ENCODE measurements at regions not wholly inside any gene's neighbourhood (a gene's known extent, or its start where the extent isn't known, plus 50 kb on each side); places are given as distances from the start of the nearest gene placed in this dataset.

- in situ Hi-C loops (cut with HindIII; ENCODE audit: low sequenced_read_pairs), result no loop called here
Measured at GRCh38 chr11:71357414-71357813, 90.8 kb downstream of the DHCR7 start.

GRCh38 chr11:71356904-71357303 lies 91.3 kb downstream of the DHCR7 start:
- in situ Hi-C loops (cut with HindIII; ENCODE audit: low sequenced_read_pairs), result no loop called here

GRCh38 chr11:71356280-71356876 lies 91.8 kb downstream of the DHCR7 start:
- in situ Hi-C loops (cut with HindIII; ENCODE audit: low sequenced_read_pairs), result no loop called here

- in situ Hi-C loops (cut with HindIII; ENCODE audit: low sequenced_read_pairs), result no loop called here
Measured at GRCh38 chr11:71355281-71355680, 92.9 kb downstream of the DHCR7 start.

GRCh38 chr11:71354394-71355105 lies 93.6 kb downstream of the DHCR7 start:
- in situ Hi-C loops (cut with HindIII; ENCODE audit: low sequenced_read_pairs), result no loop called here

GRCh38 chr11:71352748-71353147 lies 95.4 kb downstream of the DHCR7 start:
- in situ Hi-C loops (cut with HindIII; ENCODE audit: low sequenced_read_pairs), result no loop called here

- in situ Hi-C loops (cut with HindIII; ENCODE audit: low sequenced_read_pairs), result no loop called here
Measured at GRCh38 chr11:71352226-71352625, 96.0 kb downstream of the DHCR7 start.

GRCh38 chr11:71349627-71350026 lies 97.2 kb upstream of the SHANK2 start:
- in situ Hi-C loops (cut with HindIII; ENCODE audit: low sequenced_read_pairs), result no loop called here

GRCh38 chr11:71343828-71344400 lies 91.5 kb upstream of the SHANK2 start:
- in situ Hi-C loops (cut with HindIII; ENCODE audit: low sequenced_read_pairs), result no loop called here

GRCh38 chr11:71342951-71343827 lies 90.8 kb upstream of the SHANK2 start:
- in situ Hi-C loops (cut with HindIII; ENCODE audit: low sequenced_read_pairs), result no loop called here

- in situ Hi-C loops (cut with HindIII; ENCODE audit: low sequenced_read_pairs), result no loop called here
Measured at GRCh38 chr11:71342116-71342515, 89.7 kb upstream of the SHANK2 start.

- in situ Hi-C loops (cut with HindIII; ENCODE audit: low sequenced_read_pairs), result no loop called here
Measured at GRCh38 chr11:71341596-71341995, 89.2 kb upstream of the SHANK2 start.

GRCh38 chr11:71341173-71341572 lies 88.8 kb upstream of the SHANK2 start:
- in situ Hi-C loops (cut with HindIII; ENCODE audit: low sequenced_read_pairs), result no loop called here

- in situ Hi-C loops (cut with HindIII; ENCODE audit: low sequenced_read_pairs), result no loop called here
Measured at GRCh38 chr11:71340086-71340606, 87.8 kb upstream of the SHANK2 start.

- in situ Hi-C loops (cut with HindIII; ENCODE audit: low sequenced_read_pairs), result no loop called here
Measured at GRCh38 chr11:71339396-71339881, 87.1 kb upstream of the SHANK2 start.

- in situ Hi-C loops (cut with HindIII; ENCODE audit: low sequenced_read_pairs), result no loop called here
Measured at GRCh38 chr11:71338801-71339395, 86.5 kb upstream of the SHANK2 start.

- in situ Hi-C loops (cut with HindIII; ENCODE audit: low sequenced_read_pairs), result no loop called here
Measured at GRCh38 chr11:71336996-71337754, 84.8 kb upstream of the SHANK2 start.

- in situ Hi-C loops (cut with HindIII; ENCODE audit: low sequenced_read_pairs), result no loop called here
Measured at GRCh38 chr11:71336176-71336995, 84.0 kb upstream of the SHANK2 start.

GRCh38 chr11:71335371-71335770 lies 83.0 kb upstream of the SHANK2 start:
- in situ Hi-C loops (cut with HindIII; ENCODE audit: low sequenced_read_pairs), result no loop called here
